H9 (cell line): ENCODE measurements at regions not wholly inside any gene's neighbourhood (a gene's known extent, or its start where the extent isn't known, plus 50 kb on each side); places are given as distances from the start of the nearest gene placed in this dataset.
"Not testable (repeated sequence)": the region's sequence is repeated elsewhere in the genome, so short reads cannot be mapped to it uniquely, and the experiment has no call there.

Experiments
- DNase-seq: peaks from one replicate; pipeline ENCODE4 v3.0.0-alpha.2; 2017
- H2AFZ ChIP-seq: one replicate; pipeline ENCODE4 v1.6.1; 2013; ENCODE audit warnings: mild to moderate bottlenecking, low read length, control low read depth, moderate library complexity
- H2AK5ac ChIP-seq: 2 replicates; pipeline ENCODE4 v1.6.1; 2013; ENCODE audit warnings: low read length, control low read depth, mixed read lengths; ENCODE audit not compliant: insufficient read length
- H2BK120ac ChIP-seq: one replicate; pipeline ENCODE4 v1.6.1; 2013; ENCODE audit warnings: low read depth, mild to moderate bottlenecking, low read length, control low read depth, inconsistent platforms; ENCODE audit not compliant: poor library complexity, severe bottlenecking
- H2BK12ac ChIP-seq: 2 replicates; pipeline ENCODE4 v1.6.1; 2013; ENCODE audit warnings: low read length, control low read depth, mixed read lengths, low read depth; ENCODE audit not compliant: insufficient read length
- H2BK15ac ChIP-seq: 2 replicates; pipeline ENCODE4 v1.6.1; 2013; ENCODE audit warnings: low read depth, low read length, control low read depth
- H2BK20ac ChIP-seq: one replicate; pipeline ENCODE4 v1.6.1; 2013; ENCODE audit warnings: low read depth, mild to moderate bottlenecking, low read length, control low read depth, inconsistent platforms; ENCODE audit not compliant: poor library complexity, severe bottlenecking
- H2BK5ac ChIP-seq: 2 replicates; pipeline ENCODE4 v1.6.1; 2013; ENCODE audit warnings: low read length, control low read depth, mixed read lengths; ENCODE audit not compliant: insufficient read length
- H3K14ac ChIP-seq: 2 replicates; pipeline ENCODE4 v1.6.1; 2013; ENCODE audit warnings: low read length, control low read depth; ENCODE audit not compliant: insufficient read depth
- H3K18ac ChIP-seq: 2 replicates; pipeline ENCODE4 v1.6.1; 2013; ENCODE audit warnings: low read depth, mild to moderate bottlenecking, mixed read lengths, low read length, control low read depth; ENCODE audit not compliant: insufficient read length
- H3K23ac ChIP-seq: 2 replicates; pipeline ENCODE4 v1.6.1; 2013; ENCODE audit warnings: low read length, control low read depth, mixed read lengths, low read depth; ENCODE audit not compliant: insufficient read length
- H3K23me2 ChIP-seq: 2 replicates; pipeline ENCODE4 v1.6.1; 2013; ENCODE audit warnings: low read depth, mild to moderate bottlenecking, mixed read lengths, low read length, control low read depth; ENCODE audit not compliant: insufficient read length, poor library complexity, severe bottlenecking
- H3K27ac ChIP-seq: 2 replicates; pipeline ENCODE4 v1.5.1; 2013; ENCODE audit warnings: low read length, control low read depth, mixed read lengths, low read depth; ENCODE audit not compliant: insufficient read length
- H3K27me3 ChIP-seq: 2 replicates; pipeline ENCODE4 v1.6.1; 2013; ENCODE audit warnings: low read length, control low read depth, inconsistent platforms; ENCODE audit not compliant: insufficient read depth
- H3K4ac ChIP-seq: 2 replicates; pipeline ENCODE4 v1.6.1; 2013; ENCODE audit warnings: low read depth, mild to moderate bottlenecking, control low read depth, inconsistent platforms, low read length, moderate library complexity
- H3K4me1 ChIP-seq: 2 replicates; pipeline ENCODE4 v1.6.1; 2013; ENCODE audit warnings: low read length, control low read depth, inconsistent platforms; ENCODE audit not compliant: insufficient read depth
- H3K4me2 ChIP-seq: 2 replicates; pipeline ENCODE4 v1.6.1; 2013; ENCODE audit warnings: low read length, control low read depth, mixed read lengths; ENCODE audit not compliant: insufficient read length, insufficient read depth
- H3K56ac ChIP-seq: 2 replicates; pipeline ENCODE4 v1.6.1; 2013; ENCODE audit warnings: low read depth, mild to moderate bottlenecking, mixed read lengths, low read length, control low read depth; ENCODE audit not compliant: insufficient read length
- H3K79me1 ChIP-seq: 2 replicates; pipeline ENCODE4 v1.6.1; 2013; ENCODE audit warnings: low read depth, mild to moderate bottlenecking, moderate library complexity, low read length, control low read depth, inconsistent platforms; ENCODE audit not compliant: insufficient read depth, poor library complexity, severe bottlenecking
- H3K79me2 ChIP-seq: 2 replicates; pipeline ENCODE4 v1.6.1; 2013; ENCODE audit warnings: low read length, control low read depth, inconsistent platforms; ENCODE audit not compliant: insufficient read depth
- H3K9ac ChIP-seq: 2 replicates; pipeline ENCODE4 v1.6.1; 2013; ENCODE audit warnings: low read length, control low read depth, mixed read lengths; ENCODE audit not compliant: insufficient read length; ENCODE audit errors: extremely low read depth
- H3K9me3 ChIP-seq: one replicate; pipeline ENCODE4 v1.6.1; 2013; ENCODE audit warnings: low read depth, low read length, inconsistent platforms; ENCODE audit not compliant: control insufficient read depth
- H3T11ph ChIP-seq: one replicate; pipeline ENCODE4 v1.6.1; 2013; ENCODE audit warnings: mild to moderate bottlenecking, low read length, control low read depth, inconsistent platforms
- H4K20me1 ChIP-seq: one replicate; pipeline ENCODE4 v1.6.1; 2013; ENCODE audit not compliant: control insufficient read depth, insufficient read length, insufficient read depth
- H4K5ac ChIP-seq: 2 replicates; pipeline ENCODE4 v1.6.1; 2013; ENCODE audit warnings: low read depth, mild to moderate bottlenecking, mixed read lengths, low read length, control low read depth; ENCODE audit not compliant: insufficient read length
- H4K8ac ChIP-seq: replicated peaks from 2 replicates; pipeline ENCODE4 v1.6.1; 2013; ENCODE audit warnings: low read length, control low read depth, mixed read lengths, low read depth; ENCODE audit not compliant: insufficient read length
- H4K91ac ChIP-seq: 2 replicates; pipeline ENCODE4 v1.6.1; 2013; ENCODE audit warnings: low read depth, mild to moderate bottlenecking, moderate library complexity, mixed read lengths, low read length, control low read depth; ENCODE audit not compliant: insufficient read length
- H3K27ac Mint-ChIP-seq, 3 experiments: 2 replicates in 2 of 3; 3 replicates in 1 of 3; pipeline ENCODE4 v1.8.0; 2020 to 2021; ENCODE audit warnings: mixed read lengths in 3 of 3, mild to moderate bottlenecking in 1 of 3, moderate library complexity in 1 of 3
- H3K27me3 Mint-ChIP-seq: 2 replicates; pipeline ENCODE4 v1.8.0; 2021; ENCODE audit warnings: low read depth, mild to moderate bottlenecking, moderate library complexity, mixed read lengths
- H3K36me3 Mint-ChIP-seq, 3 experiments: 2 replicates in 2 of 3; 3 replicates in 1 of 3; pipeline ENCODE4 v1.8.0; 2020 to 2021; ENCODE audit warnings: low read depth in 3 of 3, mixed read lengths in 3 of 3; ENCODE audit not compliant: insufficient read depth in 1 of 3
- H3K4me1 Mint-ChIP-seq, 2 experiments: 2 replicates each; pipeline ENCODE4 v1.8.0; 2020; ENCODE audit warnings: mixed read lengths in 2 of 2
- H3K4me3 Mint-ChIP-seq, 2 experiments: 2 replicates in 1 of 2; 3 replicates in 1 of 2; pipeline ENCODE4 v1.8.0; 2020 to 2021; ENCODE audit warnings: mild to moderate bottlenecking in 2 of 2, mixed read lengths in 2 of 2, moderate library complexity in 1 of 2
- H3K9me3 Mint-ChIP-seq, 2 experiments: 2 replicates in 1 of 2; 3 replicates in 1 of 2; pipeline ENCODE4 v1.8.0; 2020; ENCODE audit warnings: mild to moderate bottlenecking in 2 of 2, mixed read lengths in 2 of 2, moderate library complexity in 1 of 2
- CTCF ChIP-seq: fragments of 200-600 bp; sonication (generic); conservative IDR thresholded peaks from 3 replicates; pipeline ENCODE4 v1.8.0; 2021; ENCODE audit warnings: antibody characterized with exemption, mild to moderate bottlenecking
- WGBS: extraction: QIAGEN DNeasy Blood & Tissue Kit; methylation state at CpG from one replicate; pipeline ENCODE4 v1.1.7; 2013; ENCODE audit warnings: missing lambda C conversion rate, low lambda C conversion rate, mixed read lengths; ENCODE audit not compliant: insufficient read length; ENCODE audit errors: extremely low coverage; 5-methylcytosine and 5-hydroxymethylcytosine counted together

GRCh38 chr5:155154973-155155372 is 141.4 kb downstream of the KIF4B start:
- no peak overlapping the region for H3K4me3 Mint-ChIP-seq
- no peak for TF ChIP-seq CTCF
- Histone ChIP-seq H3K14ac (no peak overlapping the region), H2AK5ac (no peak overlapping the region), H4K5ac (no peak overlapping the region), H2AFZ (no peak overlapping the region), H4K20me1 (no peaks in the 10 kb centered on the region), H4K91ac (no peak overlapping the region), H3K23ac (no peak overlapping the region), H2BK12ac (no peak overlapping the region), H3K4ac (no peak overlapping the region), H3K4me2 (no peak overlapping the region), H2BK5ac (no peak overlapping the region), H3K27me3 (no peaks in the 10 kb centered on the region), H3T11ph (no peak overlapping the region), H3K79me2 (no peaks in the 10 kb centered on the region), H3K56ac (no peak overlapping the region), H3K9ac (no peak overlapping the region), H3K18ac (no peak overlapping the region), H4K8ac (no peak overlapping the region), H3K9me3 (no peaks in the 10 kb centered on the region), H2BK20ac (no peak overlapping the region), H3K79me1 (no peaks in the 10 kb centered on the region), H2BK120ac (no peak overlapping the region), H3K4me1 (no peaks in the 10 kb centered on the region), H2BK15ac (no peak overlapping the region), H3K27ac (no peak overlapping the region), H3K23me2 (no peaks in the 10 kb centered on the region)
- no peaks in the 10 kb centered on the region for H3K9me3 Mint-ChIP-seq
- H3K4me1 Mint-ChIP-seq, result no peaks in the 10 kb centered on the region
- H3K27me3 Mint-ChIP-seq, result no peaks in the 10 kb centered on the region
- no peaks in the 10 kb centered on the region; a peak in 1 of 7 replicates for H3K36me3 Mint-ChIP-seq
- no peak overlapping the region for H3K27ac Mint-ChIP-seq
- DNase-seq, result no peak

- H3K27ac Mint-ChIP-seq, result peak overlapping the region in 1 of 3 experiments; percentile 35; a peak in 1 of 7 replicates
Measured at GRCh38 chr5:155163084-155163483, 149.5 kb downstream of the KIF4B start.

More at GRCh38 chr5:155163084-155163483, 149.5 kb downstream of the KIF4B start:
- H3K9ac ChIP-seq, H3K4me2 ChIP-seq, H3K18ac ChIP-seq, H3K4me1 ChIP-seq, H3K23me2 ChIP-seq, H3K4me3 Mint-ChIP-seq, H3K79me1 ChIP-seq, H2AFZ ChIP-seq, H3K4me1 Mint-ChIP-seq, H3K14ac ChIP-seq, H3K27me3 Mint-ChIP-seq, H3K56ac ChIP-seq, H3K27me3 ChIP-seq, H3K79me2 ChIP-seq, DNase-seq, H2BK5ac ChIP-seq, H3K9me3 ChIP-seq, H3K27ac ChIP-seq, H2BK20ac ChIP-seq, H2BK12ac ChIP-seq, H4K5ac ChIP-seq, H4K20me1 ChIP-seq, H3K4ac ChIP-seq, H2BK15ac ChIP-seq, H2BK120ac ChIP-seq, H2AK5ac ChIP-seq, H3T11ph ChIP-seq, H4K8ac ChIP-seq, H3K23ac ChIP-seq, H4K91ac ChIP-seq: not testable (repeated sequence)
- H3K36me3 Mint-ChIP-seq, result peaks cover 10 to 24% (median 16%) of the 10 kb centered on the region in 3 experiments
- peaks cover 29 to 32% of the 10 kb centered on the region in 2 experiments for H3K9me3 Mint-ChIP-seq
- WGBS, result no CpG with 5 or more reads among the region's 7 CpGs
